H1 (cell line): ENCODE measurements at regions not wholly inside any gene's neighbourhood (a gene's known extent, or its start where the extent isn't known, plus 50 kb on each side); places are given as distances from the start of the nearest gene placed in this dataset.

Source experiments
- ATF3 ChIP-seq: IDR thresholded peaks from 2 replicates; pipeline ENCODE4 v1.6.1; 2011; ENCODE audit warnings: low read depth, mild to moderate bottlenecking, low read length; ENCODE audit not compliant: insufficient read depth
- BRCA1 ChIP-seq: IDR thresholded peaks from 2 replicates; pipeline ENCODE4 v1.6.1; 2012; ENCODE audit warnings: low read depth, low read length, improper control_type of control experiment
- CTCF ChIP-seq, 3 experiments: IDR thresholded peaks; 1 replicate in 2 of 3; 2 replicates in 1 of 3; pipeline versions ENCODE4 v1.5.1 to v1.6.1; 2011; ENCODE audit warnings: low read length in 3 of 3, mild to moderate bottlenecking in 3 of 3, inconsistent platforms in 2 of 3, low read depth in 1 of 3, moderate library complexity in 1 of 3; ENCODE audit not compliant: insufficient read depth in 1 of 3; ENCODE audit errors: control extremely low read depth in 1 of 3
- EZH2 ChIP-seq: fragments of 200-600 bp; sonication (generic); IDR thresholded peaks from 2 replicates; pipeline ENCODE4 v1.7.1; 2012; ENCODE audit warnings: low read depth, mild to moderate bottlenecking, moderate library complexity, low read length, inconsistent platforms; ENCODE audit not compliant: severe bottlenecking
- POLR2A ChIP-seq, 2 experiments: IDR thresholded peaks; 1 replicate in 1 of 2; 2 replicates in 1 of 2; pipeline ENCODE4 v1.6.1; 2011; ENCODE audit warnings: low read depth in 2 of 2, low read length in 2 of 2, mild to moderate bottlenecking in 2 of 2; ENCODE audit errors: control extremely low read depth in 1 of 2
- SRF ChIP-seq: IDR thresholded peaks from 2 replicates; pipeline ENCODE4 v1.6.1; 2011; ENCODE audit warnings: mild to moderate bottlenecking, low read depth, low read length, moderate library complexity
- SUZ12 ChIP-seq: fragments of 200-600 bp; sonication (generic); IDR thresholded peaks from 2 replicates; pipeline ENCODE4 v1.6.1; 2012; ENCODE audit warnings: mild to moderate bottlenecking, inconsistent platforms, low read length, moderate library complexity, mixed read lengths
- TAF1 ChIP-seq: IDR thresholded peaks from 2 replicates; pipeline ENCODE4 v1.6.1; 2011; ENCODE audit warnings: mild to moderate bottlenecking, low read depth, low read length
- USF2 ChIP-seq: IDR thresholded peaks from 2 replicates; pipeline ENCODE4 v1.6.1; 2011; ENCODE audit warnings: low read length, improper control_type of control experiment
- YY1 ChIP-seq: IDR thresholded peaks from 2 replicates; pipeline ENCODE4 v1.6.1; 2011; ENCODE audit warnings: low read depth, mild to moderate bottlenecking, low read length

GRCh38 chr15:60126661-60127060 is 122.5 kb downstream of the FOXB1 start:
- no peak for TF ChIP-seq EZH2
- no peak for TF ChIP-seq CTCF (IDR thresholded peaks at IDR 0.05; ENCODE audit: control extremely low read depth in 1 of 3, insufficient read depth in 1 of 3, low read depth in 1 of 3, low read length in 3 of 3)
- no peak for TF ChIP-seq SRF
- TF ChIP-seq SUZ12: no peak
- TF ChIP-seq TAF1: no peak
- TF ChIP-seq YY1: no peak
- TF ChIP-seq BRCA1: no peak
- TF ChIP-seq POLR2A (IDR thresholded peaks at IDR 0.05; ENCODE audit: control extremely low read depth in 1 of 2, low read depth in 2 of 2, low read length in 2 of 2): no peak
- no peak for TF ChIP-seq ATF3
- TF ChIP-seq USF2: no peak
